ENCODE measurements at regions not wholly inside any gene's neighbourhood (a gene's known extent, or its start where the extent isn't known, plus 50 kb on each side); places are given as distances from the start of the nearest gene placed in this dataset.

- Histone ChIP-seq H3K4me2 (ENCODE audit: low read length) (no peak overlapping the region), H3K4me3 (ENCODE audit: low read depth, low read length, poor library complexity, severe bottlenecking) (no peak overlapping the region), H3K9me2 (ENCODE audit: insufficient read depth, low read length) (no peaks in the 10 kb centered on the region), H3K36me3 (ENCODE audit: insufficient read depth, low read length) (no peaks in the 10 kb centered on the region), H3K4me1 (ENCODE audit: insufficient read depth, low read length, poor library complexity, severe bottlenecking) (no peaks in the 10 kb centered on the region), H2AFZ (ENCODE audit: low read length) (no peak overlapping the region), H3K27ac (ENCODE audit: low read depth, low read length, poor library complexity, severe bottlenecking) (no peak overlapping the region), H3K9me3 (ENCODE audit: low read length) (no peaks in the 10 kb centered on the region), H4K20me1 (ENCODE audit: insufficient read depth, low read length) (no peaks in the 10 kb centered on the region), H3K79me2 (ENCODE audit: insufficient read depth, low read depth, low read length) (no peaks in the 10 kb centered on the region)
- POLR2A ChIA-PET, result interaction anchor here (0.6 kb wide), 1 partner anchor 195 kb away, joined by 3 read pairs; no protein-coding TSS in a partner anchor
- intact Hi-C loops (cut with micrococcal nuclease; ENCODE audit: unreplicated experiment), result no loop called here
- CTCF ChIA-PET (ENCODE audit: unreplicated experiment), result no interaction called here
- no TSS peak for BruUV-seq (replicated peaks)
- no peak for DNase-seq (ENCODE audit: low spot score)
- TF ChIP-seq EZH2phosphoT487 (IDR thresholded peaks at IDR 0.05; ENCODE audit: borderline replicate concordance, low read depth, low read length) (no peak), CTCF (conservative IDR thresholded peaks at IDR 0.05; ENCODE audit: low read length) (no peak)
Observed at GRCh38 chr3:109939817-109940216, 602.5 kb upstream of the DPPA4 start.

GRCh38 chr3:109943181-109943580, 605.8 kb upstream of the DPPA4 start:
- DNase-seq (ENCODE audit: low spot score), result no peak
- no peaks in the 10 kb centered on the region for H3K36me3 ChIP-seq (ENCODE audit: insufficient read depth, low read length)
- intact Hi-C loops (cut with micrococcal nuclease; ENCODE audit: unreplicated experiment), result no loop called here
- H4K20me1 ChIP-seq (ENCODE audit: insufficient read depth, low read length), result no peaks in the 10 kb centered on the region
- no peaks in the 10 kb centered on the region for H3K79me2 ChIP-seq (ENCODE audit: insufficient read depth, low read depth, low read length)
- no peaks in the 10 kb centered on the region for H3K9me3 ChIP-seq (ENCODE audit: low read length)
- TF ChIP-seq CTCF (conservative IDR thresholded peaks at IDR 0.05; ENCODE audit: low read length), result no peak
- TF ChIP-seq EZH2phosphoT487 (IDR thresholded peaks at IDR 0.05; ENCODE audit: borderline replicate concordance, low read depth, low read length), result no peak
- H3K4me3 ChIP-seq (ENCODE audit: low read depth, low read length, poor library complexity, severe bottlenecking), result no peak overlapping the region
- no peaks in the 10 kb centered on the region for H3K9me2 ChIP-seq (ENCODE audit: insufficient read depth, low read length)
- H3K4me1 ChIP-seq (ENCODE audit: insufficient read depth, low read length, poor library complexity, severe bottlenecking), result no peaks in the 10 kb centered on the region
- H3K27ac ChIP-seq (ENCODE audit: low read depth, low read length, poor library complexity, severe bottlenecking), result no peak overlapping the region
- BruUV-seq (replicated peaks), result no TSS peak
- CTCF ChIA-PET (ENCODE audit: unreplicated experiment), result no interaction called here
- no peak overlapping the region for H2AFZ ChIP-seq (ENCODE audit: low read length)
- POLR2A ChIA-PET, result interaction anchor here (0.7 kb wide), 1 partner anchor 43 kb away, joined by 3 read pairs; no protein-coding TSS in a partner anchor
- no peak overlapping the region for H3K4me2 ChIP-seq (ENCODE audit: low read length)

GRCh38 chr3:109944836-109945235, 607.5 kb upstream of the DPPA4 start:
- intact Hi-C loops (cut with micrococcal nuclease; ENCODE audit: unreplicated experiment), result no loop called here

More at GRCh38 chr3:109944836-109945235, 607.5 kb upstream of the DPPA4 start:
- H3K4me1 ChIP-seq (ENCODE audit: insufficient read depth, low read length, poor library complexity, severe bottlenecking), result no peaks in the 10 kb centered on the region
- no peak overlapping the region for H3K27ac ChIP-seq (ENCODE audit: low read depth, low read length, poor library complexity, severe bottlenecking)
- no peaks in the 10 kb centered on the region for H3K9me3 ChIP-seq (ENCODE audit: low read length)
- ChIA-PET CTCF (ENCODE audit: unreplicated experiment) (no interaction called here), POLR2A (no interaction called here)
- H3K79me2 ChIP-seq (ENCODE audit: insufficient read depth, low read depth, low read length), result no peaks in the 10 kb centered on the region
- H3K4me3 ChIP-seq (ENCODE audit: low read depth, low read length, poor library complexity, severe bottlenecking), result no peak overlapping the region
- DNase-seq (ENCODE audit: low spot score), result no peak
- no peaks in the 10 kb centered on the region for H4K20me1 ChIP-seq (ENCODE audit: insufficient read depth, low read length)
- no peak overlapping the region for H2AFZ ChIP-seq (ENCODE audit: low read length)
- no peak for TF ChIP-seq CTCF (conservative IDR thresholded peaks at IDR 0.05; ENCODE audit: low read length)
- TF ChIP-seq EZH2phosphoT487 (IDR thresholded peaks at IDR 0.05; ENCODE audit: borderline replicate concordance, low read depth, low read length), result no peak
- H3K36me3 ChIP-seq (ENCODE audit: insufficient read depth, low read length), result no peaks in the 10 kb centered on the region
- no TSS peak for BruUV-seq (replicated peaks)
- H3K4me2 ChIP-seq (ENCODE audit: low read length), result no peak overlapping the region
- H3K9me2 ChIP-seq (ENCODE audit: insufficient read depth, low read length), result no peaks in the 10 kb centered on the region
